A204.1 (cell line): ENCODE measurements at regions not wholly inside any gene's neighbourhood (a gene's known extent, or its start where the extent isn't known, plus 50 kb on each side); places are given as distances from the start of the nearest gene placed in this dataset.
"Not testable (repeated sequence)": the region's sequence is repeated elsewhere in the genome, so short reads cannot be mapped to it uniquely, and the experiment has no call there.

Experiments used
- FAIRE-seq: peaks from 2 replicates; lab custom pipeline; 2012; peaks lifted over from hg19 to GRCh38; lab: Jason Lieb, UNC

DNA sequence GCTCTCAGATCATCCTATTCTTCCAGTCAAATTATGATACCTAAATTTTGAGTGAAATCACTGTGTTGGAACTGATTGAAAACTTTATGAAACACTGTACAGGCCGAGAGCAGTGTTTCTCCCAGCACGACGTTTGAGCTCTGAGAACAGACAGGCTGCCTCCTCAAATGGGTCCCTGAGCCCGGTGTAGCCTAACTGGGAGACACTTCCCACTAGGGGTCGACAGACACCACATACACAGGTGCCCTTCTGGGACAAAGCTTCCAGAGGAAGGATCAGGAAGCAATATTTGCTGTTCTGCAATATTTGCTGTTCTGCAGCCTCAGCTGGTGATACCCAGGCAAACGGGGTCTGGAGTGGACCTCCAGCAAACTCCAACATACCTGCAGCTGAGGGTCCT lies 392.5 kb upstream of the PBX1 start:
- not testable (repeated sequence) for FAIRE-seq

DNA sequence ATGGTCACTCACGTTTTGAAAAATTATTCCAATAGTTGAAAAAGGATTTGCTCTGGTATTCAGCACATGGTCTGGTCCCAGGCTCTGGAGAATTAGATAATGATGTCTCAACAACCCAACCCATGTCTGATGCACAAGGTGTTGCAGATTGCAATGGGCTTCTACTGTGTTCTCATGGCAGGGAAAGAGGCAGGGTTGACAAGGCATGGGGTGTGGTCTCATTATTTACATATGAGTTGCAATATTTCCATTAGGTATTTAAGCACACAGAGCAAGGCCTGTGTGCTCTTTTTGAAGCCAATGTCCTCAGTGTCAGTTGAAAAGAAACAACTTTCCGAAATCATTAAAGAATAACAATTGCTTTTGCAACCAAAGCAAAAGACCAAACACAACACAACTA lies 381.9 kb upstream of the PBX1 start:
- FAIRE-seq = no peak

DNA sequence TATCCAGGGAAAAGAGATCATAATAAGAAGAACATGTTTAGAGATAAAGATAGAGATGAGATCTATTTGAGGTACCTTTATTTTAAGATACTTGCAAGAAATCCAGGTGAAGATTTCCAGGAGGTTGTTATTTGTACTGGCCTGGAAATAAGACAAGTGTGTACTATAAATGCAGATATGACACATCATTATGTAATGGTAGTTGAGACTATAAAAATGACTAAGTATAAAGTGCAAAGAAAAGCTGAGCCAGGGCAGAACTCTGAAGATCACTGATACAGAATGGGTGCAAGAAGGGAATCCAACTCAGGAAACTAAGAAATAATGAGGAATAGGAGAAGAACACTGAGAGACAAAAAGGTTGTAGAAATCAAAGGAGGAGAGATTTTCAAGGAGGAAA lies 378.2 kb upstream of the PBX1 start:
- FAIRE-seq = no peak

DNA sequence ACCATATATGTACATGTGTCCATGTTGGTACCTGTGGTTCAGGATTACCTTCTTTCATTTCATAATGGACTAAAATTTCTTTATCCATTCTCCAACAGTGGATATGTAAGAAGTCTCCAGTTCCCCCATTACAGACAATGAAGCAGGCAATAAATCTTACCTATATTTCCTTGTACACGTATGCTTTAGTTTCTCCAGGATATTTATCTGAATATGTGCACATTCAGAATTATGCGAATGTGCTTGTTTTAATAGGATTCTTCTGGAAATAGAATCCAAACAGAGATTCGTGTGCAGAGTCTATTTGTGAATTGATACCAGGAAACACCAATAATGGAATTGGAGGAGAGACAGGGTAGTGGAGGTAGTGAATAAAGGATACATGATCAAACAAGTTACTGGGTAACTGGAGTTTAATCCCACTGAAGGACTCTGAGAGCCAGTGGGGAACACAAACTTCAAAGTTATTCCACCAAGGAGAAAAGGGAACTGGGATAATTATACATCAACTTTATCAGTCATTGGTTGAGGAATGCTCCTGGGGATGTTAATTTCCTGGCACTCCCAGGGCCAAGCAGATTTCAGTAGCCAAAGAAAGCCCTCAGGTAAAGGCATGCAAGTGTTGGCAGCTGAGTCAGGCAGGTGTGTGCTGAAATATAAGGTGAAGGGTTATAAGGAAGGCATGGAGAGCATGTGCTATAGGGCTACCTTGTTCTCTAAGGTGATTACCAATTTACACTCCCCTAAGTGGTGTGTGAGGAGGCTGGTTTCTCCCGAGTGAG lies 374.9 kb upstream of the PBX1 start:
- FAIRE-seq = no peak

DNA sequence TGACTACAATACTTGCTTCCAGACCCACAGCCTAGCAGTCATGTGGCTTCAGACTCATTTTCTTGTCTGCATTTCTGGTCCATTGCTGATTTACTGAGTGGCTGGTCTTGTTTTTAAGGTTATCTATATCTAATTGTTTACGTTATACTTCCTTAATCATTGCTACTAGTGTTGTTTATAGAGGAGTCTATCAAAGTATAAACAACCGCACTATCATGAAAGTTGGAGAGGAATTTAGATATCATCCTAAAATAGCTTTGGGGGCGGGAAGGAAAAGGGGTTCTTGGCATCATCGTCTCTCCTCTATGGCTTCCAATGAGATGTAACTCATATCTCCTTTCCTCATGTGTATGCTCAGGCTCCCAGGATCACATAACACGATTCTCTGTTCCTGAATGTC lies 372.1 kb upstream of the PBX1 start:
- no peak for FAIRE-seq

DNA sequence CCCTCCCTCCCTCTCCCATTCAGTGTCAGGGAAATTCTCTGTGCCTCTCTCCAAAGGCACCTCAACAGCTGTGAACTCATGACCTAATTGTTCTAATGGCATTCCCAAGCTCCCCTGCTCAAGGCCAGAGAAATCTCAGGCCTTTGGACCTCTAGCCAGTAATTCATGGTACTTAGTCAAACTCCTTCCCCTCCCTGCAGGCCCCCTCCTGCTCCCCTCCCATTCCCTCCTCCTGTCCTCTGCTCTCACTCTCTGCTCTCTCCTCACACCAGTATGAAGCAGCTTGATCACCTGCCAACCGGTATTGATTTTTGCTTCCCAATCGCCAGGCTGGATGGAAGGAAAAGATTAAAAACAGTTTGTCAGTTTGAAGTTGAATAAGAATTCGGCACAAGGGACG lies 370.5 kb upstream of the PBX1 start:
- no peak for FAIRE-seq

DNA sequence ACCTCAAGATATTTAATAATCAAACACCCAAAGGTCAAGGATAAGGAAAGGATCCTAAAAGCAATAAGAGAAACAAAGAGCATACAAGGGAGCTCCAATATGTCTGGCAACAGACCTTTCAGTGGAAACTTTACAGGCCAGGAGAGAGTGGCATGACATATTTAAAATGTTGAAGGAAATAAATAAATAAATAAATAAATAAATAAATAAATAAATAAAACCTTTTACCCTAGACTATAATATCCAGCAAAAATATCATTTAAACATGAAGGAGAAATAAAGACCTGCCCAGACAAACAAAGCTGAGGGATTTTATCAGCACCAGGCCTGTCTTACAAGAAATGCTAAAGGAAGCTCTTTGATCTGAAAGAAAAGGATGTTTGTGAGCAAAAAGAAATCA lies 367.8 kb upstream of the PBX1 start:
- FAIRE-seq = no peak

DNA sequence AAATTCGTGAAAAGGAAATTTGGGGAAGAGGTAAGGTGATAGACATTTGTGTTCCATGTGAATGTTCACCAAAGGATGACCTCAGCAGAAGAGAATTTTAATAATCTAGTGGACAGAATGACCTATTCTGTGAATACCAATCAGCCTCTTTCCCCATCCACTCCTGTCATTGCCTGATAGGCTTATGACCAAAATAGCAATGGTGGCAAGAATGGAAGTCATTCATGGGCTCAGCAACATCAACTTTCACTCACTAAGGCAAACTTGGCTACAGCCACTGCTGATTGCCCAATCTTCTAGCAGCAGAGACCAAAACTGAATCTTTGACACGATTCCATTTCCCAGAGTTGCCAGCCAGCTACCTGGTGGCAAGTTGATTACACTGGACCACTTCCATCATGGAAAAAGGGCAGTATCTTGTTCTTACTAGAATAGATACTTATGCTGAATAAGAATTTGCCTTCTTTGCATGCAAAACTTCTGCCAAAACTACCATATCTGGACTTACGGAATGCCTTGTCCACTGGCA lies 348.7 kb upstream of the PBX1 start:
- FAIRE-seq = no peak

DNA sequence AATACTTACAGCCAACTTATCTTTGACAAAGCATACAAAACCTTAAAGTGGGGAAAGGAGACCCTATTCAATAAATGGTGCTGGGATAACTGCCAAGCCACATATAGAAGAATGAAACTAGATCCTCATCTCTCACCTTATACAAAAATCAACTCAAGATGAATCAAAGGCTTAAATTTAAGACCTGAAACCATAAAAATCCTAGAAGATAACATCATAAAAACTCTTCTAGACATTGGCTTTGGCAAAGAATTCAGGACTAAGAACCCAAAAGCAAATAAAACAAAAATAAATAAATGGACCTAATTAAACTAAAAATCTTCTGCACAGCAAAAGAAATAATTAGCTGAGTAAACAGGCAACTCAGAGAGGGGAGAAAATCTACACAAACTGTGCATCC lies 335.6 kb upstream of the PBX1 start:
- no peak for FAIRE-seq

DNA sequence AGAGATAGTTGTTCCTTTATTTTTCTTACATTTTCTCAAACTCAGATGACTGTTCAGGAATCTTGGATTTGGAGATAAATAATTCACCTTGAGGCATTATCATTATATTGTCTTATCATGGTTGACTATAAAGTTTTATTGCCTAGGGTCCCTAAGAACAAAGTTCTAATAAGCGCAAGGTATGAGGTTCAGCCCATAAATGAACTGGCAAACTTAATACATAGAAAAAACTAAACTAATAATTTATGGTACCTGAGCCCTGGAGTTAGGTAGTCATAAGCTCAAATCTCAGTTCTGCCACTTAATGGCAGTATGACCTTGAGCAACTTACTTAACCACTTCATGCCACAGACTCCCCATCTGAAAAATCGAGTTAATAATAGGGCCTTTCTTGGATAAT lies 334.0 kb upstream of the PBX1 start:
- FAIRE-seq = no peak

DNA sequence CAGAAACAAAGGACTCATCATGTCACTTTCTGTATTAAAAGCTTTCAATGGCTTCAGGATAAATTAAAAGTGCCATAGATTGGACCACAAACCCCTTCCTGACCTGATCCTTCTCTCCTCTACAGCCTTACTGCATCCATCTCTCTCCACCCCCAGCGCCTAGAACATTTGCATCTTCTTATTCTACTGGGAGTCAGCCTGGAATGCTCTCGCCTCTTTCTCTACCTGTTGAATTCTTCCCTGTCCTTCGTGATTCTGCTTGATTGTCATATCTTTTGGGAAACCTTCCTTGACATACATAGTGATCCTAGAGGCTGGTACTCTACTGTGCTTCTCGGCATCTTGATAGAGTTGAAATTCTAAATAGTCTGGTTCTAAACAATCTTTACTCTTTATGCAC lies 332.0 kb upstream of the PBX1 start:
- no peak for FAIRE-seq

DNA sequence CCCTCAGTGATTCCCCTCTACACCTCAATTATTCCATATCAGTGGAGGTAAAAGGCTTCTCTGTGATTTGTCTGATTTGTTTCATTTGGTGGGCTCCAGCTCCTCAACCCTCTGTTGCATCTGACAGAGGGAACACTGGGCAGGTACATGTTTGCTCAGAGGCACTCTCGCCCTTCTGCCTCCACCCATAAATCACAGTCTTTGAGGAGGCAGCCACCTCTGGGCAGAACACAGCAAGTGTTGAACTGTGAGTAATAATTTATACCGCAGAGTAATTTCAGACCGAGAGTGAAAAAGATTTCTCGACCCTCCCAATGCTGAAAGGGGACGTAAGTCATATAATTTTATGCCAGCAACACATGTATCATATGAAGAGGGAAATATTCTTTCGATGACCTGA lies 330.1 kb upstream of the PBX1 start:
- FAIRE-seq = no peak

DNA sequence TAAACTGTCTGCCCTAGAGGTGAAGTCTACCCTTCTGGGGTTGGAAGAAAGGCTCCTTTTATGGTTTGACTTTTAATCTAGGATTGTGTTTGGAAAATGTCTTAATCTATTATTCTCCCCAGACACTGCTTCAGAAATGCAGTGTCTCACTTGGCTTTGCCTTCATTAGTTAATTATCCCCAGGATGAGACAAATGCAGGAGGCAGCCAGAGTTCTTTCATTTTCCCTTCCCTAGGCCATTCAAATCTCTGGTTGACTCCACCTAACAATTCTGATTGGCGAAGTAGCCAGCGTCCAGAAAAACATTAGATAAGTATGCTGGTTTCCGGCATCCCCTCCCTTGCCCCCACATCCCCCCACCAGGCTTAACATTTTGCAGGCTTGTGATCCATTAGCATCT lies 325.8 kb upstream of the PBX1 start:
- FAIRE-seq = no peak

DNA sequence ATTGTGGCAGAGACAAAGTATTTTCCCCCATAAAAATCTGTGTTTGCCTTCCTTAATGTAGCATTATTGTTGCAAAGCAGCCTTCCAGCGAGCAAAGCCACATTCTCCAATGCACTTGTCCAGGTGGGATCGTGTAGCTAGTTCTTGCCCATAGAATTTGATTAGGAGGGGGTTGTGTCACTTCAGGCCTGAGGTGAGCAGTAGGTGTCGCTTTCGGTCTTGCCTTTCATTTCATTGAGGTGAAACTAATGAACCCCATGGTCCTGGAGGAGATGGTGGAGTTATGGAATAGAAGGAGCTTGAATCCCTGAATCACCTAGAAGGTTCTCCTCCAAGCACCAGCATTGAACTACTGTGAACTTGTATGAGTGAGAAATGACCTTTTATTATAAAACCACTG lies 318.9 kb upstream of the PBX1 start:
- no peak for FAIRE-seq

DNA sequence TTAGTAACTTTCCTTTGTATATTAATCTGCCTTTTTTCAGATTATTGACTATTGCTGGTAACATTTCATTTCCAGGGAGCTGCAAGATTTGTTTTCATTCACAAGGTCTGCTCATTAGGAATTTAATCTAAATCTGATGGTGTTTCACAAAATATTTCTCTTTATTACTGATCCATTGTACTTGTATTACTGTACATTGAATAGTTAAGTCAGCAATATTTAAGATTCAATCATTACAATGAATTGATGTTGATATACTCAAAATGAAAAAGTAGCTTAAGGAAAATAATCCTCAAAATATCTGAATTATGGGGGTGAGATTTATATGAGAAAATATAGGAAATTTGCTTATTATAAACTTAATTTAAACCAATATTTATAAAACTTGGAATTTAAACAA lies 308.6 kb upstream of the PBX1 start:
- FAIRE-seq = no peak

DNA sequence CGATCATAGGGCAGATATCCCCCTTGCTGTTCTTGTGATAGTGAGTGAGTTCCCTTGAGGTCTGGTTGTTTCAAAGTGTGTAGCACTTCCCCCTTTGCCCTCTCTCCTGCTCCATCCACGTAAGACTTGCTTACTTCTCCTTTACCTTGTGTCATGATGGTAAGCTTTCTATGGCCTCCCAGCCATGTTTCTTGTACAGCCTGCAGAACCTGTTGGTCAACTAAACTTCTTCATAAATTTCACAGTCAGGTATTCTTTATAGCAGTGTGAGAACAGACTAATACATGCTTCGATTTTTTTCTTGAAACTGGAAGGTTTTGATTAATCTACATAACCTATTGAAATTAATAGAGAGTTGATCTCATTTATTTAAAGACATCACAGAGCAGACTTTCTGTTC lies 302.5 kb upstream of the PBX1 start:
- no peak for FAIRE-seq

DNA sequence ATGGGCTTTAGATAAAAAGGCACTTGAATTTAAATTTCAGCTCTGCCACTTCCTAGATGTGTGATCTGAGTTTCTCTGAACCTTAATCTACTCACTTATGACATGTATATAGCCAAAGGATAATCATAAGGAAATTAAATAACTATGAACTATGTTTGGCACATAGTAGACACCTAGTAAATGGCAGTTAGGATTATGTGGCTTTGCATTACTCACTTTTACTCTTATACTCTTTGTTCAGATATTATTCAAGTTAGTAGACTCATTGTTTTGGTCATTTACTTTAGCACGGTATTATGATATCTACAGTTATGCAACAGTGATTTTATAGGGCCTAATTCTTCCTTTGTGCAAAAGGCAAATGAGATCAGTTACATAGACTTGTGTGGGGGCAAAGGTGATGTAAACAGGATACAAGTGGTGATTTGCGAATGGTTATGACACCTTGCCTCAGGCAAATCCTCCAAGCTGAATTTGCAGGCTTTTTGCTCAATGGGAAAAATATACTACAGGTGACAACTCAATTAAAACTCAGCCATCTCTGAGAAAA lies 297.2 kb upstream of the PBX1 start:
- no peak for FAIRE-seq

DNA sequence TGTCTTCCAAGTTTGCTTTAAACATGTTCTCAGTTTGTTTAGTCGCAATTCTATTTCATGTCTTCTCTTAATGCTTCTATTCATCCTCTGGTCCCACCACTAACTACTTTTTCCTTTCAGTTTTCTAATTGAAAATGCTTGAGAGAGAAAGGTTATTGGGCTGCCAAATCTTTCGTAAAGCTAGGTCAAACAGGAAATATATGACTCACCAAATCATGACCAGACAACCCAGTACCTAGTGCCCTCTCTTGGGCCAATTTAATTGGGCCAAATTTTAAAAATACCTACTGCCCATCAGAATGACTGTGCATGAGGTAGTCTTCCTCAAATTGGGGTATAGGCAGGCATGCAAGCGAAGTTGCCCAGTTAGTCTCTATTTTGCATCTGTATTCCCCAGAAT lies 295.4 kb upstream of the PBX1 start:
- no peak for FAIRE-seq

DNA sequence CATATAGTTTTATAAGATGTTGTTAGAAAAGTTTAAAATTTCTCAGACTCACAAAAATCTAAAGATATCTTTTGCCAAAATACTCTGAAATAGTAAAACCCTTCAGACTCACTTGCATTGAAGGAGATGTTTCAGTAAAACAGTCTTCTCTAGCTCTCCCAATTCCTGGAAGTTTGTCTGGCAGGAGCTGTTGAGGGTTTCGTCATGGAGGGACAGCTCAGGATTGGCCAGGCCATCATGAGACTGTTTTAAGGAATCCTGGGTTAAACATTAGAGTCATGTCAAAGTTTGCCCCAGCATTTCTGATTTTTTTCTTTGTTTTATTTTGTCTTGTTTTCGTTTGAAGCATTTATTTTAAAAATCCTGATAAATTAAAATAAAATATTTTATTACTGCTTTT lies 293.8 kb upstream of the PBX1 start:
- no peak for FAIRE-seq

DNA sequence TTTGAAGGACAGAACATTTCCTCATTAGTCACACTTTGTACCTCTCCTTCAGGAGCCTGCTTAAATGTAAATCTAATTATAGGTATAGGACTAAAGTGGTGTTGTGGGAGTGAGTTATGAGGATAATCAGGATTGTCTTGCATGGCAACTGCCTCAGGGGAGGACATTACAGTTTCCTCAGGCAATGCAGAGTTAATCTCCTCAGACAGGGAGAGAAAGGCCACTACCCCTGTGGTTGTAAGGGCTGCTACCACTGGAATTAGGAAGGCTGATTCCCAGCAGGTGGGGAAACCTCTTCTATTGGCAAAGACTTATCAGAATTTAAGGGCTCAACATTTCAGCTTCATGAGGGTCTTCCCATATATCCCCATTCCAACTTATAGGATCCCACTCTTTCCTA lies 286.8 kb upstream of the PBX1 start:
- FAIRE-seq = no peak

DNA sequence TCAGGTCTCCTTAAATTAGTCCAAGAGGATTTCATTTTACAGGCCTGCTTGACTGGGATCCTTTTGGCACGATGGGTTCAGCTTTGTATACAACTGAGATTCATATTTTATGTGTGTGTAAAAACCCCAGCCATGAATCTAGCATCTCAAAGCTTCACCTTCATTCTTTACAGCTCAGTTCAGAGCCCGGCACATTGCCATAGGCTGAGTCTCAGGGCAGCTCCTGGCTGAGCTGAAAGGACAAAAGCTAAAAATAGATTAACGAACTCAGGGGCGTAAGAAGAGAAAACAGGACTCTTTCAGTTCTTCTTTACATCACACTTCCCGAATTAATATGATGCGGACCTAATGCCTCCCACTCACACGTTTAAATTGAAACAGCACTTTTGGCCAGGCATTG lies 262.8 kb upstream of the PBX1 start:
- FAIRE-seq = no peak

DNA sequence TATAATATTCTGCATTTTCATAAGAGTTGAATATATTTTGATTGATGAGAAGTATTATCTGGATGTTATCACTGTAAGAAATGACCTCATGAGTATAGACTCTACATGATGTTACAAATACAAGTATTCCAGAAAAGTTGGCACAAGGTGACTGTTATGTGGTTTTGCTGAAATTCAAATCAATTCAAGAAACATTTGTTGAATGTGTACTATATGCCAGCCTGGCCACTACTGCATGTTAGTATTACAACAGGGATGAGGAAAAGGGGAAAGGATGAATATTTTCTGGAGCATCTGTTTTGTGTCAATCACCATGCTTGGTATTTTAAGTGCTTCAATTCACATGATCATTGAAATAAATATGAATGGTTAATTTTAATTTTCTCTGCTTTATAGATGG lies 250.9 kb upstream of the PBX1 start:
- no peak for FAIRE-seq

DNA sequence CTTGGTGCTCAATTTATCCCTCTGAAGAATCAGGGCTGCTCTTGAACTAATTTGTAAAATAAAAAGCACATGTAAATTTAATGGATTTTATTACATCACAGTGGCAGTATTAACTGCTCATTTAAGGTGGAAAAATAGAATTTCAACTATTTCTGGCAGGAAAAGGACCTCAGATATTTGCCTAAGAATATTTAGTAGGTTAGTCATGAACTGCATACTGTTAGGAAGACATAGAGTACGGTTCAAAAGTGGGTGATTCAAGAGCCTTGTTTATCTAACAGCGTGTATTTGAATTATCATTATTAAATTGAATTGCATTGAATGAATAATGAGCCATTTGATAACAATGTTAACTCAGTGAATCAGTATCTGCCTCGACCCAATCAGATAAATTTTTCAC lies 248.8 kb upstream of the PBX1 start:
- no peak for FAIRE-seq

DNA sequence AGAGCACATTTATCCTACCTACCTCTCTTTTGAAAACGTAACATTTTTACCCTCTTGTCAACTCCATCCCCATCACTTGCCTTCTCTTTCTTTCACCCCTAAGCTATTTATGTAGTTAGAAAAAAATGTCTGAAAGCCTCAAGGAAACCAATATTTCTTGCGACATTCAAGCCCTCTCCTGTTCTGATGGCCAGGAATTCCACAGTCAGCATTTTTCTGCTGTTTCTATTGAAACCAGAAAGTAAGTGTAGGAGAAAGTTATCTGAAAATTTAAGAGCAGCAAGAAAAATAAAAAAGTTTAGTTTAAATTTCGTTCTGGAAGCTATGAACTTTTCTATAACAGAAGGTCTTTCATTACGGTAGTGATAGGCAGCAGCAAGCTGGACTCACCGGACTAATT lies 247.6 kb upstream of the PBX1 start:
- no peak for FAIRE-seq
